ENCODE measurements at regions not wholly inside any gene's neighbourhood (a gene's known extent, or its start where the extent isn't known, plus 50 kb on each side); places are given as distances from the start of the nearest gene placed in this dataset.
"Not testable (repeated sequence)": the region's sequence is repeated elsewhere in the genome, so short reads cannot be mapped to it uniquely, and the experiment has no call there.

DNA sequence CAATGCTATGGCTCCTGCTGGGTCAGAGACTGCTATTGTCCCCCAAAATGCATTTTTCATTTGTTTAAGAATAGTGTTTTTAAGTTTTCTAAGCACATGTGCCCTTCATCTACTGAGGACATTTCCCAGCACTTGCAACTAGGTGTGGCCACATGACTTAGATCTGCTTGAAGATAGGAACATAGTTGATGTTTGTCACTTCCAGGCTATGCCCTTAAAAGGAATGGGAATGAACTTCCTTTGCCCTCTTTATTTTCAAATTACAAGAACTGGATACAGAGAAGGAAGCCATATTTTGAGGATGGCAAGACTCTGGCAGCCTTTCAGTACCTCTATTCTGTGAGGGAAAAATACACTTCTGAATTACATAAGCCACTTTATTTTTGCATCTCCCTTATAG lies 203.0 kb upstream of the TFAP2D start:
- no peak for DNase-seq

DNA sequence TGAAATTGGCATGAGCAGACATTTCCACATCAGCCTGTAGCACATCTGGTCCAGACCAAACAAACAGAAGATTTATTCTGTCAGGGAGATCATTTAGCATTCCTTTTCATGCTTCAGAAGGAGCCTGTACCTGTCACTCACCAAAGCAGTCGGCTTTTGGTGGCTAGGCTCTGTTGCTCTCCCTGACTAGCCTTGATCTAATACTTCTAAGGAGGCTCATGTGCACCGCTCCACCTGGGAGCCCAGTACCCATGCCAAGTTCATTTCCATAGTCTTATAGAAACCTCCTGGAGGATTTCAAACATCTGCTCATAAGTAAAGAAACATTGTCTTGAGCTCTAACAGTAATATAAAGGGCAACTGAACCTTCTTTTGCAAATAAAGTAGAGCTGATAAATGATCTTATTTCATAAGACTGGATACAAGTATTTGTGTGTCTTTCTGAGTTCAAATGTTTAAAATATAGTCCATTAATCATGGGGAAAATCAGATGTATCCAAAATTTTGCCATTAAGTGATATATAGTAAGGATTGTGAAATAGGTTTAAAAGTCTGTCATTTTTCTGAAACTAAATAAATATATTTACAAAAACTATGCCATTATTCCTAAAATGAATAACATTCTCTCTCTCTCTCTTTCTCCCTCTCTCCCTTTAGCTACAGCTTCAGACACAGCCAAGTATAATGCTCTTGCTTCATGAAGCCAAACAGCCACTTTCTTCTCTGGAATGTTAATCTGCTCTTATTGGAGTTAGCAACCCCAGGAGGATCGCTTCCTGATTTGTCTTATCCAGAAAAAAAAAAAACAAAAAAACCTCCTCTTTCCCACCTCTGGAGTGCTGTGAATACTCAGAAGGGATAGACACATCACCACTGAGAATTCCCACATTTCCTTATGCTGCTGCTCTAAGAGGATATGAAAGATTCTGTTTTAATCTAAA lies 192.7 kb upstream of the TFAP2D start:
- DNase-seq, result no peak

DNA sequence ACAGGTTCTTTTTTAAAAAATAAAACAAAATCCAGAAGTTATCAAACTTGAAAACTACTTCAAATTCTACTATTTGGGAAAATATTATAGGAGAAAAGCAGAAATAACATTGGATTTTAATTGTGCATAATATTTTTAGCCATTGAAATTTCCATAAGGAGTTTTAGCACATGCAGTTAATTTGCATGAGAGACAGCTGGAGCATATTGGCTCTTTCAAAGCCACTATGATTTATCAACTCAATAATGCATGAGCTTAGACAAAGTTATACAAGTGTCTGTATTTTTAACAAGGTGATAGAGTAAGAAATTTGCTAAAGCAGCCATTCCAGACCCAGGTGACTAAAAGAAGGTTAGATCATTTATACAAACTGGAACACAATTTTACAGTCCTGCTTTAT lies 189.0 kb upstream of the TFAP2D start:
- DNase-seq, result no peak

DNA sequence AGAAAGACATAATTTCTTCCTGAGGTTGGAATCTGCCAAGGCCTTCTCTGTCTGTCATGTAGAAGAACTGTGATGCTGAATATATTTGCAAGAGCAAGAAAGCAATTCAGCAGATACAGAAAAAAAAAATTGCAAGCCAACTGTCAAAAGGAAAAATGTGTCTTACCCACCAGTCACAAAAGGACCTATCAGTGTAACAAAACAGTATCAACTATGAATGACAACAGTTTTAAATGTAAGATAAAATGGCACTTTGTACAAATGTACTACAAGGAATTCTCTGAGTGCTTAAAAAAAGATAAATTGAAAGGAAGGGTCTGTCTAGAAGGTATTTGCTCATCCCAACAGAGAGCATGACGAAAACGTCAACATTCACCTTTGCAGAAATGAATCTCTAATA lies 185.3 kb upstream of the TFAP2D start:
- no peak for DNase-seq

- no peak for DNase-seq
These were observed 173.9 kb upstream of the TFAP2D start for GRCh38 chr6:50539447-50539846.

DNA sequence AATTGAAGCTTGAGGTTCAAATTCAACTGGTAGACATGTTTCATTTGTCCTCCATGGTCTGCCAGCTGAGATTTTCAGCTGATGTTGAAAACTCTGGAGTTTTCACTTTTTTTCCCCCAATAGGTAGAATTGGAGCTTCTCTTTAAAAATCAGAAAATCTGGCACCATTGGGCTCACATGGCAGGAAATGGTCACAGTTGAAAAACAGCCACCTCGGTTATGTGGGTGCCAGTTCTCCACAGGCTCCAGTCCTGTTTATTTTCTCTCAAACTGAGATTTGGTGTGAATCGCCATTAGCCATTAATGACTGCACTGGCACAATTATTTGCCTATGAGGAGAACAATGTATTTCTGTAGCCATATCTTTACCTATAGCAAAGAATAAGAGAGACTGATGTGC lies 171.4 kb upstream of the TFAP2D start:
- DNase-seq, result no peak

DNA sequence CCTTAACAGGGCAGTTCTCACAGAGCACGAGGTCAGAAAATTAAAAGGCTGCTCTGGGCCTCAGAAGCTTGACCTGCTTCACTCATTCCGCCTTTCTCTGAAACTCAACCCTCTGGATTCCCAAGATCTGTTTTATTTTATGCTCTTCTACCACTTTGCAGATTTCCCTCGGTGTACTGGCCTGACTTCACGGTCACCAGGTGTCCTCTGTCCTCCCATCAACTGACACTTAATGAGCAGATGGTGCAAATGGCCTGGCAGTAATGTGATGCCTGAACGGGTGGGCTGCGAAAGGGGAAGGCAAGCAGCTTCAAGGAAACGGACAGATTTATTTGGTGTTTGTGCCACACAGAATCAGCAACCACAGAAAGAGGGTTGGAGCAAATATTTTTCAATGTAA lies 169.7 kb upstream of the TFAP2D start:
- no peak for DNase-seq

DNA sequence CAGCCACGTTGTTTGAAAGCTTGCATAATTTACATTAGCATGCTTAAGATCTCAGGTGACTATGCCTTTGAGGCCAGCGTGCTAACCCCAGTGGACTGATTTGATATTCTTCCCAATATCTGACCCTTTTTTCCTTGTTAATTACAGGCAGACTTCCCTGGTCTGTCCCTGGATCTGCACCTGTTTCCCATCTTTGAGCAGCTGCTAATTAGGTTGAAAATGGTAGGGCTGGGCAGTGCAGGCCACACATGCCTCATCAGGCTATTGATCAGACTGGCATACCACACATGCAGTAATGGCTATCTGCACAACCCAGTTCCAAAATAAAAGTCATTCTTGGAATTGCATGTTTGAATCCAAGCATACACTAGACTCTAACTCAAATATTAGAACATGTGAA lies 164.3 kb upstream of the TFAP2D start:
- no peak for DNase-seq

GRCh38 chr6:50549475-50549874 lies 163.9 kb upstream of the TFAP2D start:
- no peak for DNase-seq

DNA sequence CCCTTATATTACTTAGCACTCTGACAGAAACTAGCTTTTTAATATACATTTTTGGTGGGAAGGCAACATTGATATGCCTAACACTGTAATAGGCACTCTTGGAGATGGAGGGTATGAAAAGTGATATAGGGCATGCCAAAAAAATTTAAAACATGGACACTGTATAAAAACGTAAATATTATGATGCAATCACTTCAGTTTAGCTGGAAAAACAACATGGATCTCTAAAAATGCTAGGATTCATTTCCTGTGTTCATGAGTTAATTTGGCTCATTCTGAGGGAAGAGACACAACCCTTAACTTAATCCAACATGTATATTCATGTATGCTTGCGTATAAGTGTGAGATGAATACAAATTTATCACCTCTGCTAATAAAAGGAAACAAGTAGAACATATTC lies 157.3 kb upstream of the TFAP2D start:
- no peak for DNase-seq

DNA sequence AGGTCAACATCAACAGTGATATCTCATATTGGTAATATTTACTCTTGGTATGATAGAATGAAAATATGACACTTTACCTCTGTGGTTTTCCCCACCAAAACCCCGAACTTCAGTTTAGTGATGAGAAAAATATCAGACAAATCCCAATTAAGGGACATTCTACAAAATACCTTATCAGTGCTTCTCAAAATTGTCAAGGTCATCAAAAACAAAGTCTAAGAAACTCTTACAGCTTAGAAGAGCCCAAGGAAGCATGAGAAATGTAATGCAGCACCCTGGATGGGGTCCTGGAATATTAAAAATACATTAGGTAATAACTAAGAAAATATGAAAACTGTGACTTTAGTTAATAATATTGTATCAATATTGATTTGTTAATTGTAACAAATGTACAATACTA lies 148.3 kb upstream of the TFAP2D start:
- no peak for DNase-seq

- not testable (repeated sequence) for DNase-seq
These were observed 142.1 kb upstream of the TFAP2D start for GRCh38 chr6:50571230-50571629.

GRCh38 chr6:50585441-50586330 lies 127.6 kb upstream of the TFAP2D start:
- DNase-seq, result no peak

GRCh38 chr6:50586331-50586675 lies 127.0 kb upstream of the TFAP2D start:
- no peak for DNase-seq

GRCh38 chr6:50589751-50590470 lies 123.4 kb upstream of the TFAP2D start:
- DNase-seq, result no peak

- DNase-seq, result no peak
These were observed 122.2 kb upstream of the TFAP2D start for GRCh38 chr6:50591135-50591534.

DNA sequence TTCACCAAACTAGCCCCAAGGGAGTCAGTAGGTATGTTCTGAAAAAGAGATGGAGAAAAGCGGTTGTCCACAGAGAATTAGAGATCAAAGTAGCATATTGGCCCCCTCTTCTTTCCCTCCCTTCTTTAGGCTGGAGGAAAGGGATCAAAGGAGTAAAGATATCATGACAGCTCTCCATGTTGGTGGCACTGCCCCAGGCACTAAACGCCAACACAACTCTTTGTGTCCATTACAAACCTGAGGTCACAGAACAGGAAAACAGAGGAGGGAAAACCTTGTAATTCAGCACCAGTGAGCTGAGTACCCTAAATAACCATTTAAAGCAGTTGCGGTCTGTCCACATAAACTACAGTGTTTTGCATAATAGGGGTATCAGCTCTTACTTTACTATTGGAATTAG lies 113.0 kb upstream of the TFAP2D start:
- DNase-seq, result no peak

DNA sequence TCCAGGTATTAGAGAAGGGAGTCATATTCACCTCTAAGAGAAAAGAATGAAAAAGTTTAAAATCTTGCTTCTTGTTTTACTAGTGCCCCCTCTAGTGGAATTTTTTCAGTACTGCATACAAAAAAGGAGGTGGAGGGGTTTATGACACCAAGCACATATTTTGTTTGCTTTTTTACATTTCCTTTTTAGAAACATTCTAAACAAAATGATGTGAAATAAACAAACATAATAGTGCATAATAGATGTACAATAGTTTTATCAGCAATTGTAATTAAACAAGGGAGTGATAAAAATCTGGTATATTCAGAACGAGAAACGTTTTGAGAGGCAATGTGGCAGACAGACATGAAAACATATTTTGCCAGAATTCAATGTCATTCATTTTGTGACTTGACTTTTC lies 111.0 kb upstream of the TFAP2D start:
- DNase-seq, result no peak

DNA sequence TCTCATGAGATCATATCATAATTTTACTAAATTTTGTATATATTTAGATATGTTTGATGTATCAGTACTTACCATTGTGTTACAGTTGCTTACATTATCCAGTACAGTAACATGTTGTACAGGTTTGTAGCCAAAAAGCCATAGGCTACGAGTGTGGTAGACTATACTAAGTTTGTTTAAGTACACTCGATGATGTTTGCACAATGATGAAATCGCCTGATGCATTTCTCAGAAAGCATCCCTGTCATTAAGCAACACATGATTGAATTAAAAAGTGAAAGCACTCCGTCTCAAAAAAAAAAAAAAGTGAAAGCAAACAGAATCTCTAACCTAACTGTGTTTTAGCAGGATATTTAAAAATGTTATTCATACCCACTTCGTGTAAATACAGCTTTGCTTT lies 104.9 kb upstream of the TFAP2D start:
- DNase-seq, result no peak

DNA sequence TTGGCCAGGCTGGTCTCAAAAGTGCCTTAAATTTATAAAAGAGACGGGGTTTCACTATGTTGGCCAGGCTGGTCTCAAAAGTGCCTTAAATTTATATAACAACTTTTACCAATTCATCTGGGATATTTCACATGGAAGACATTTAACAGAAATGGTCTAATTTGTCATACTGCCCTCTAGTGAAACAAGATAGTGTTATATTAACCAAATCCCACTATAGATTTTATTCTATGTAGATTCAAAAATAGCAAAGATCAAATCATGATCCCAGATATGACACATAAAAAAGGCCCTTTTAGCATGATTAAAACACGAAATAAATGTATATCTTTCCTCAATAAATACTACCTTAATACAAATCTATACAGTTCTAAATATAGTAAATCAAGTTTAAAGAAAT lies 102.8 kb upstream of the TFAP2D start:
- DNase-seq, result no peak

DNA sequence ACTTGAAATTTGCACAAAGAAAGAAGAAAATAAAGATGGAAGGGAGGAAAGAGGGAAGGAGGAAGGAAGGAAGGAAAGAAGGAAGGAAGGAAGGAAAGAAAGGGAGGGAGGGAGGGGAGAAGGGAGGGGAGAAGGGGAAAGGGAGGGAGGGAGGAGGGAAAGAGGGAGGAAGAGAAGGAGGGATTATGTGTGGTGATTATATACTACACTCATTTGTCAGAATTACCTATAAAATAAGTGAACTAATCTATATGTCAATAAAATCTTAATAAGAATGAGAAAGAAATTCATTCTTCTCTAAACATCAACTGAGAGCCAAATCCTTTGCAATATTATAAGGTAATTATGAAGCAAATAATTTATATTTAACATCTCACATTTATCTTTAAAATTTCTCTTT lies 77.9 kb upstream of the TFAP2D start:
- DNase-seq, result no peak

DNA sequence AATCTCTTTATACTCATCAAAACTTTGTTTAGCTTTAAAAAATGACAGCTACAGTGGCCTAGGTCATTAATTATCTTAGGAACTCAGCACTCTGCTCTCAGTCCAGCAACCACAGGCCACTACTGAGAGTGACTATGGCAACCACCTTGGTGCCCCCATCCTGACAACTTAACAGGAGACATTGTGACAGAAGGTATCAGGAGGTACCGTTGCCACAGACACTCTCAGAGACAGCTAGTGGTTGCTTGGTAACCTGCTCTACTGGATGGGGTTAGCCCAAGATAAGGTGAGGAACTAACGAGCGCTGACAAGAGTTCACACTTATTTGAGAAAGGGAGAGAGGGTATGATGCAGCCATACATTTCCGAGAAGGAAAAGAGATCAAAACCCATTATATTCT lies 76.1 kb upstream of the TFAP2D start:
- no peak for DNase-seq

DNA sequence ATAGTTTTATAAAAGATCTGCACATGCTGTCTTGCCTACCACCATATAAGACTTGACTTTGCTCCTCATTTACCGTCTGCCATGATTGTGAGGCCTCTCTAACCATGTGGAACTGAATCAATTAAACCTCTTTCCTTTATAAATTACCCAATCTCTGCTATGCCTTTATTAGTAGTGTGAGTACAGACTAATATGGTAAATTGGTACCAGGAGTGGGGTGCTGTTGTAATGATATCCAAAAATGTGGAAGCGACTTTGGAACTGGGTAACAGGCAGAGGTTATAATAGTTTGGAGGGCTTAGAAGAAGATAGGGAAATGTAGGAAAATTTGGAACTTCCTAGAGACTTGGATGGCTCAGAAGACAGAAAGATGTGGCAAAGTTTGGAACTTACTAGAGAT lies 64.2 kb upstream of the TFAP2D start:
- no peak for DNase-seq

DNA sequence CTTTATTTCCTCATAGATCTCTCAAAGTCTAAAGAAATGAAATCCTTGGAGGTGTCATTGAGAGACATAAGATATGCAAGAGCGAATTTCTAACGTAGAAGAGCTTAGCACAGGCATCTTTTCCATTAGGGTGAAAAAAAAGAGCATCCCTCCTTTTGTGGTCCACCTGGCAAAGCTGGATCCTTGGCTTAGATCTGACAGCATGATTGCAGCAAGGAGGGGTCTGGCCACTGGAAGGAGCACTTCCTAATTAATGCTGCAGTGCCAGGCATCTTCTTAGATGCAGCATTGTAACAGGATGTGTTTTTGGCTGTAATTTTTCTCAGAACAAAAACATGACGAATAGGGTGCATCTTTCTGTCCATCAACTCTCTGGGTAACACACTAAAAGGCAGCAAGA lies 60.1 kb upstream of the TFAP2D start:
- DNase-seq, result no peak
